ENCODE measurements at regions not wholly inside any gene's neighbourhood (a gene's known extent, or its start where the extent isn't known, plus 50 kb on each side); places are given as distances from the start of the nearest gene placed in this dataset.

GRCh38 chr4:107252571-107252970 is 216.5 kb upstream of the DKK2 start:
- TF ChIP-seq CTCF (IDR thresholded peaks at IDR 0.05; ENCODE audit: borderline replicate concordance, extremely low read depth, low read length, poor library complexity, severe bottlenecking) = no peak
- TF ChIP-seq EZH2 (IDR thresholded peaks at IDR 0.05; ENCODE audit: borderline replicate concordance, low read depth, low read length, severe bottlenecking) = no peak
